ENCODE measurements at regions not wholly inside any gene's neighbourhood (a gene's known extent, or its start where the extent isn't known, plus 50 kb on each side); places are given as distances from the start of the nearest gene placed in this dataset.

DNA sequence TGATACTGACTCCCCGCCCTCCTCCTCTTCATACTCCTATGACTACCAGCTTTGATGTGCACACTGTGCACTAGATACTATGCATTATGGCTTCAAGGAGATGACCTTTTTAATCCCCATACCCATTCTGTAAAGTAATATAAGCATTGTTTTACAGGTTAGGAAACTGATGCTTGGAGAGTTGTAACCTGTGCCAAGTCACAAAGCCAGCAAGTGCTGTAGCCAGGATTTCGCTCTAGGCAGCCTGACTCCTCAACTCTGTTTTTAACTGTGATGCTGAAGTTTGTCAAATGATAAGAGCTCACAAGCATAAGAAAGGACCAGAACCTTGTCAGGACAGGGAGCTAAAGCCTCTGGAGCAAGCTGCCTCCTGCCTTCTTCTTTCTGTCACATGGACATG is 461.3 kb downstream of the TMEM232 start:
- TF ChIP-seq, protein P1, sequence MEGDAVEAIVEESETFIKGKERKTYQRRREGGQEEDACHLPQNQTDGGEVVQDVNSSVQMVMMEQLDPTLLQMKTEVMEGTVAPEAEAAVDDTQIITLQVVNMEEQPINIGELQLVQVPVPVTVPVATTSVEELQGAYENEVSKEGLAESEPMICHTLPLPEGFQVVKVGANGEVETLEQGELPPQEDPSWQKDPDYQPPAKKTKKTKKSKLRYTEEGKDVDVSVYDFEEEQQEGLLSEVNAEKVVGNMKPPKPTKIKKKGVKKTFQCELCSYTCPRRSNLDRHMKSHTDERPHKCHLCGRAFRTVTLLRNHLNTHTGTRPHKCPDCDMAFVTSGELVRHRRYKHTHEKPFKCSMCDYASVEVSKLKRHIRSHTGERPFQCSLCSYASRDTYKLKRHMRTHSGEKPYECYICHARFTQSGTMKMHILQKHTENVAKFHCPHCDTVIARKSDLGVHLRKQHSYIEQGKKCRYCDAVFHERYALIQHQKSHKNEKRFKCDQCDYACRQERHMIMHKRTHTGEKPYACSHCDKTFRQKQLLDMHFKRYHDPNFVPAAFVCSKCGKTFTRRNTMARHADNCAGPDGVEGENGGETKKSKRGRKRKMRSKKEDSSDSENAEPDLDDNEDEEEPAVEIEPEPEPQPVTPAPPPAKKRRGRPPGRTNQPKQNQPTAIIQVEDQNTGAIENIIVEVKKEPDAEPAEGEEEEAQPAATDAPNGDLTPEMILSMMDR (IDR thresholded peaks at IDR 0.05; ENCODE audit: poor library complexity), result no peak
- TF ChIP-seq EZH2 (IDR thresholded peaks at IDR 0.05; ENCODE audit: borderline replicate concordance), result no peak

Measured in hepatocyte (in vitro differentiated cells).